Naive thymus-derived CD4-positive, alpha-beta T cell (primary cell): ENCODE measurements at regions not wholly inside any gene's neighbourhood (a gene's known extent, or its start where the extent isn't known, plus 50 kb on each side); places are given as distances from the start of the nearest gene placed in this dataset.

ENCODE experiments used
- ATAC-seq: fragments of 150-1000 bp; cut with Tn5 transposase; 2 replicates; pipeline ENCODE4 v1.10.0; 2021; ENCODE audit warnings: mild to moderate bottlenecking, moderate library complexity
- CTCF ChIA-PET: fragments of 350-600 bp; sonication (Branson Sonifier 250); formaldehyde crosslinking; loops from one replicate; lab custom pipeline; 2021; ENCODE audit warnings: antibody characterized with exemption; lab: Charles Lee
- POLR2A ChIA-PET: fragments of 350-600 bp; sonication (Branson Sonifier 250); formaldehyde crosslinking; loops from one replicate; lab custom pipeline; 2021; ENCODE audit warnings: antibody characterized with exemption, inconsistent platforms; lab: Charles Lee
- DNase-seq, 9 donors: peaks; one replicate each; pipeline versions ENCODE4 v3.0.0 to v3.0.0-alpha.2; 2020 to 2022; ENCODE audit warnings: mixed read lengths in 1 of 9
- H3K27ac ChIP-seq: one replicate; pipeline ENCODE4 v1.7.0; 2013; ENCODE audit warnings: mild to moderate bottlenecking, low read depth, low read length, moderate library complexity
- H3K27me3 ChIP-seq, 2 donors: one replicate each; pipeline ENCODE4 v1.7.0; 2013; ENCODE audit warnings: low read length in 2 of 2, mild to moderate bottlenecking in 2 of 2, moderate library complexity in 2 of 2; ENCODE audit not compliant: control insufficient read depth in 2 of 2, insufficient read depth in 2 of 2
- H3K36me3 ChIP-seq, 3 experiments: 1 replicate in 2 of 3; 2 replicates in 1 of 3; pipeline ENCODE4 v1.7.0; 2013; ENCODE audit warnings: low read length in 3 of 3, mild to moderate bottlenecking in 3 of 3, moderate library complexity in 1 of 3; ENCODE audit not compliant: insufficient read depth in 3 of 3, control insufficient read depth in 2 of 3
- H3K4me1 ChIP-seq, 2 donors: one replicate each; pipeline ENCODE4 v1.7.0; 2013; ENCODE audit warnings: low read length in 2 of 2, mild to moderate bottlenecking in 2 of 2, moderate library complexity in 1 of 2; ENCODE audit not compliant: control insufficient read depth in 2 of 2, insufficient read depth in 2 of 2
- H3K4me3 ChIP-seq: 2 replicates; pipeline ENCODE4 v1.7.0; 2013; ENCODE audit warnings: mild to moderate bottlenecking, low read length
- H3K9me3 ChIP-seq, 3 experiments: 1 replicate in 2 of 3; 2 replicates in 1 of 3; pipeline ENCODE4 v1.7.0; 2013; ENCODE audit warnings: low read length in 3 of 3; ENCODE audit not compliant: control insufficient read depth in 2 of 3
- H3K27ac Mint-ChIP-seq, 9 donors: one replicate each; pipeline ENCODE4 v1.8.0; 2020 to 2022; ENCODE audit warnings: mixed read lengths in 9 of 9, mild to moderate bottlenecking in 8 of 9, moderate library complexity in 5 of 9, inconsistent platforms in 2 of 9
- H3K27me3 Mint-ChIP-seq, 5 donors: one replicate each; pipeline ENCODE4 v1.8.0; 2021 to 2022; ENCODE audit warnings: mixed read lengths in 5 of 5, mild to moderate bottlenecking in 1 of 5
- H3K36me3 Mint-ChIP-seq, 5 donors: one replicate each; pipeline ENCODE4 v1.8.0; 2020 to 2022; ENCODE audit warnings: mixed read lengths in 5 of 5, mild to moderate bottlenecking in 3 of 5, inconsistent platforms in 1 of 5
- H3K4me1 Mint-ChIP-seq, 7 donors: one replicate each; pipeline ENCODE4 v1.8.0; 2020 to 2022; ENCODE audit warnings: mixed read lengths in 7 of 7, mild to moderate bottlenecking in 3 of 7, inconsistent platforms in 1 of 7
- H3K4me3 Mint-ChIP-seq, 10 donors: one replicate each; pipeline ENCODE4 v1.8.0; 2020 to 2022; ENCODE audit warnings: mild to moderate bottlenecking in 10 of 10, mixed read lengths in 10 of 10, moderate library complexity in 6 of 10, inconsistent platforms in 2 of 10
- H3K9me3 Mint-ChIP-seq, 11 donors: one replicate each; pipeline ENCODE4 v1.8.0; 2020 to 2022; ENCODE audit warnings: mixed read lengths in 11 of 11, mild to moderate bottlenecking in 4 of 11, inconsistent platforms in 1 of 11, moderate library complexity in 1 of 11
- intact Hi-C, 2 donors: fragments of 100-400 bp; cut with micrococcal nuclease; formaldehyde crosslinking; loops; one replicate each; pipeline ENCODE4 v1.15.1; 2023

DNA sequence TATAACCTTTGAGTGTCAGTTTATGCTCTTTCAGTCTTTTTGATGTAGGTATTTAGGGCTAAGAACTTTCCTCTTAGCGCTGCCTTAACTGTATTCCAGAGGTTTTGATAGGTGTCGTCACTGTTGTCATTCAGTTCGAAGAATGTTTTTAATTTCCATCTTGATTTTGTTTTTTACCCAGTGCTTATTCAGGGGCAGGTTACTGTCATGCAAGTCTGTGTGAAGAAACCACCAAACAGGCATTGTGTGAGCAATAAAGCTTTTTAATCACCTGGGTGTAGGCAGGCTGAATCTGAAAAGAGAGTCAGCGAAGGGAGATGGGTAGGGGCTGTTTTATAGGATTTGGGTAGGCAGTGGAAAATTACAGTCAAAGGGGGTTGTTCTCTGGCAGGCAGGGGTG is 142.0 kb upstream of the USP9Y start:
- ATAC-seq (no peak), DNase-seq (no peak)
- intact Hi-C loops, result loop anchor here in 1 of 2 donors (5.0 to 10.0 kb wide), 2 partner anchors 33 to 84 kb away; no protein-coding TSS in a partner anchor
- H3K36me3 ChIP-seq, result no peaks in the 10 kb centered on the region
- H3K27ac ChIP-seq, result no peak overlapping the region
- peaks cover 0 to 43% (median 21%) of the 10 kb centered on the region in 11 donors for H3K9me3 Mint-ChIP-seq
- H3K27me3 Mint-ChIP-seq, result peaks cover 0 to 2% (median 0%) of the 10 kb centered on the region in 5 donors
- ChIA-PET POLR2A (no interaction called here), CTCF (no interaction called here)
- peaks cover 0 to 41% (median 18%) of the 10 kb centered on the region in 7 donors for H3K4me1 Mint-ChIP-seq
- no peaks in the 10 kb centered on the region for H3K9me3 ChIP-seq
- no peaks in the 10 kb centered on the region for H3K4me1 ChIP-seq
- no peaks in the 10 kb centered on the region for H3K27me3 ChIP-seq
- H3K4me3 Mint-ChIP-seq, result peak overlapping the region in 5 of 10 donors; percentile 36 to 70 (median 43)
- no peak overlapping the region for H3K4me3 ChIP-seq
- peak overlapping the region in 5 of 9 donors; percentile 26 to 83 (median 73) for H3K27ac Mint-ChIP-seq
- H3K36me3 Mint-ChIP-seq, result peaks cover 0 to 30% (median 19%) of the 10 kb centered on the region in 5 donors

DNA sequence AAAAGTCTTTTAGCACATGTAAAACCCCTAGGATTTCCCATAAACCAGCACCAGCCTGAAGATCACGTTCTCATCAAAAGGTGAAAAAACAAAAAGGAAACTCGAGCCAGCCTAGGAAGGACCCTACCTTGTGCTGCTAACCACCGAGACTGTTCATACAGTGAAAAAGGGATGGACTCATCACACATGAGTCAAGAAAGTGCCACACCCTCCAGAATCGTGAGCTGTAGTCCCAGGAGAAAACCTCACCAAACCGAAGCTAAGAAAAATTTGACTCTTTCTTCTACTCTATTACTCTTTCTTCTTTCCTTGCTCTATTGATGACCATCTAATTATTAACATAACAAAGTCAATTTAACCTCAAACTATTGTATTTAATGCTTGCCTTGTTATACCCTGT is 124.8 kb upstream of the USP9Y start:
- no peak overlapping the region for H3K4me3 ChIP-seq
- intact Hi-C loops, result no loop called here
- CTCF ChIA-PET, result interaction anchor here (0.6 kb wide), 1 partner anchor 91 kb away, joined by 4 read pairs; no protein-coding TSS in a partner anchor
- H3K27ac ChIP-seq, result no peak overlapping the region
- peaks cover 0 to 16% (median 0%) of the 10 kb centered on the region in 11 donors for H3K9me3 Mint-ChIP-seq
- no peaks in the 10 kb centered on the region for H3K36me3 ChIP-seq
- no peaks in the 10 kb centered on the region for H3K4me1 ChIP-seq
- H3K9me3 ChIP-seq, result no peaks in the 10 kb centered on the region
- DNase-seq (no peak), ATAC-seq (no peak)
- H3K36me3 Mint-ChIP-seq, result peaks cover 0 to 2% (median 0%) of the 10 kb centered on the region in 5 donors
- H3K4me3 Mint-ChIP-seq, result no peak overlapping the region
- H3K27ac Mint-ChIP-seq, result no peak overlapping the region
- H3K4me1 Mint-ChIP-seq, result peaks cover 0 to 4% (median 0%) of the 10 kb centered on the region in 7 donors
- H3K27me3 Mint-ChIP-seq, result no peaks in the 10 kb centered on the region
- no peaks in the 10 kb centered on the region for H3K27me3 ChIP-seq
- POLR2A ChIA-PET, result no interaction called here

DNA sequence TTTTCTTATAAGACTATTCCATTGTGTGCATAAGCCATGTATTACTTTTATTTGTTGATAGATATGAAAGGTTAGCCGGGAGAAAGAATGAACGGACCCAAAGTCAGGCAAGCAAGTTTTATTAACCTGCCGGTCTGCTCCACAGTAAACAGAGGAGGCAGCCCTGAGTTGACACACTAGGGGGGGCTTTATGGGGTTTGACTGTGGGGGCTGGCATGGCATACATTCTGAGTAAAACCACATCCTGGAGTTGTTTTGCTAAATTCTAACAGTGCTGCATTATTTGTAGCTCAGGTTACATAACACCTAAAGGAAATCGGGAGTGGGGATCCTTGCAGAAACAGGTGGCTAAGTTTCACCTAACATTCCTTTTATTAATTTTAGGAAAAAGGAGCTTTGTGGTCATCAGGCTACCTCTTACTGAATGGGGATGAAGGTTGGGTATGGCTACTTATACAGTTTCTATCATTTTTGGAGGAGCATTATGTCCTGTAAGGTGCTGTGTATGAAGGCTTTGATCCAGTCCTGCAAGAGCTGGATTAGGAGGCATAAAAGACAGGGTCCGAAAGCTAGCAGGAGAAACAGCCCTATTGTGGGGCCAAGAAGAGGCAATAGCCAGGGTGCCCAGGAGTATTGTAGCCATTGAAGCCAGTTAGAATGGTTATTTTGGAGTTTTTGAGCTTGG is 107.4 kb upstream of the USP9Y start:
- DNase-seq (peak in 2 of 9 donors; percentile 19 to 56), ATAC-seq (peak; percentile 79)
- Histone ChIP-seq H3K9me3 (peaks cover 0 to 4% (median 0%) of the 10 kb centered on the region in 3 experiments), H3K4me1 (peaks cover 12 to 19% of the 10 kb centered on the region in 2 donors), H3K36me3 (no peaks in the 10 kb centered on the region), H3K4me3 (no peak overlapping the region), H3K27ac (no peak overlapping the region), H3K27me3 (no peaks in the 10 kb centered on the region)
- peak overlapping the region in 5 of 10 donors; percentile 59 to 73 (median 67) for H3K4me3 Mint-ChIP-seq
- intact Hi-C loops, result loop anchor here (2.0 to 5.0 kb wide), 4 partner anchors 36 to 79 kb away; no protein-coding TSS in a partner anchor
- peaks cover 0 to 58% (median 48%) of the 10 kb centered on the region in 7 donors for H3K4me1 Mint-ChIP-seq
- peak overlapping the region in 5 of 9 donors; percentile 68 to 94 (median 87) for H3K27ac Mint-ChIP-seq
- H3K27me3 Mint-ChIP-seq, result no peaks in the 10 kb centered on the region
- ChIA-PET CTCF (interaction anchor here (1.0 kb wide), 1 partner anchor 27 kb away, joined by 4 read pairs; no protein-coding TSS in a partner anchor), POLR2A (interaction anchor here (0.8 to 2.0 kb wide), 2 partner anchors 8 to 68 kb away, joined by 3 to 6 read pairs; no protein-coding TSS in a partner anchor)
- H3K36me3 Mint-ChIP-seq, result peaks cover 0 to 45% (median 34%) of the 10 kb centered on the region in 5 donors
- peaks cover 0 to 54% (median 16%) of the 10 kb centered on the region in 11 donors for H3K9me3 Mint-ChIP-seq

DNA sequence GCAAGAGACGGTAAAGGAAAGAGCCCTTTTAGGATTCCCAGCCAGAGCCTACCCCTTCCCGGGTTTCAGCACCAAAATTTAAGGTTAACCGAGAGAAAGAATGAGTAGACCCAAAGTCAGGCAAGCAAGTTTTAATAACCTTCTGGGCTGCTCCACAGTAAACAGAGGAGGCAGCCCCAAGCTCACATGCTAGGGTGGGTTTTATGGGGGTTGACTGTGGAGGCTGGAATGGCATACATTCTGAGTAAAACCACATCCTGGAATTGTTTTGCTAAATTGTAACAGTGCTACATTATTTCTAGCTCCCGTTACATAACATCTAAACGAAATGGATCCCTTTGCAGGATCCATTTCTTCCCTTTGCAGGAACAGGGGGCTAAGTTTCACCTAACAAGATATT is 102.2 kb upstream of the USP9Y start:
- DNase-seq (peak in 1 of 9 donors; percentile 21), ATAC-seq (no peak)
- H3K9me3 ChIP-seq, result peaks cover 0 to 4% (median 0%) of the 10 kb centered on the region in 3 experiments
- peak overlapping the region; percentile 2 for H3K4me3 ChIP-seq
- H3K27me3 Mint-ChIP-seq, result no peaks in the 10 kb centered on the region
- peaks cover 0 to 55% (median 51%) of the 10 kb centered on the region in 5 donors for H3K36me3 Mint-ChIP-seq
- peak overlapping the region in 5 of 10 donors; percentile 18 to 67 (median 39) for H3K4me3 Mint-ChIP-seq
- H3K27ac Mint-ChIP-seq, result peak overlapping the region in 5 of 9 donors; percentile 71 to 93 (median 87)
- no peak overlapping the region for H3K27ac ChIP-seq
- peaks cover 16 to 20% of the 10 kb centered on the region in 2 donors for H3K4me1 ChIP-seq
- H3K36me3 ChIP-seq, result no peaks in the 10 kb centered on the region
- ChIA-PET POLR2A (interaction anchor here (0.9 to 1.4 kb wide), 2 partner anchors 14 to 62 kb away, joined by 3 to 6 read pairs; no protein-coding TSS in a partner anchor), CTCF (interaction anchor here (1.1 kb wide), 1 partner anchor 10 kb away, joined by 3 read pairs; no protein-coding TSS in a partner anchor)
- no peaks in the 10 kb centered on the region for H3K27me3 ChIP-seq
- intact Hi-C loops, result no loop called here
- peaks cover 0 to 78% (median 26%) of the 10 kb centered on the region in 11 donors for H3K9me3 Mint-ChIP-seq
- peaks cover 0 to 77% (median 45%) of the 10 kb centered on the region in 7 donors for H3K4me1 Mint-ChIP-seq

DNA sequence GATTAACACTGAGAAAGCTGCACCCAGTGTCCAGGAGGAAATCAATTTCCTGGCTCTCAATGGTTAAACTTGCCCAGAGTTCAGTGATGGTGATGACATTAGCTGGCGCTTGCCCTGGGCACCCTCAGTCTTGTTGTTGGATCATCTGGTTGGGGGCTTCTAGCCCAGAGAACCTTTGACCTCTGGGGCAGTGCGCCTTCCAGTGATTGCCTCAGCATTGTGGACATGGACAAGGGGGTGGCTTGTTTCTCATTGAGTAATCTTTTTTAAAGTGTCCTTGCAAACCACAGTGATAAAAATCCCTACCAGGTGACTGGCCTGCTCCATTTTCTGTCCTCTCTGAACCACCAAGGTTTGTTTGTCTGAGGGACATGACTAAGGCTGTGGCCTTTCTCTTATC is 95.6 kb upstream of the USP9Y start:
- Histone ChIP-seq H3K36me3 (no peaks in the 10 kb centered on the region), H3K4me3 (no peak overlapping the region), H3K4me1 (no peaks in the 10 kb centered on the region), H3K27ac (no peak overlapping the region), H3K9me3 (no peaks in the 10 kb centered on the region), H3K27me3 (no peaks in the 10 kb centered on the region)
- peaks cover 0 to 17% (median 12%) of the 10 kb centered on the region in 5 donors for H3K36me3 Mint-ChIP-seq
- ChIA-PET CTCF (no interaction called here), POLR2A (no interaction called here)
- intact Hi-C loops, result no loop called here
- peaks cover 0 to 31% (median 6%) of the 10 kb centered on the region in 7 donors for H3K4me1 Mint-ChIP-seq
- H3K9me3 Mint-ChIP-seq, result peaks cover 0 to 17% (median 5%) of the 10 kb centered on the region in 11 donors
- no peak overlapping the region for H3K27ac Mint-ChIP-seq
- ATAC-seq (no peak), DNase-seq (no peak)
- H3K27me3 Mint-ChIP-seq, result no peaks in the 10 kb centered on the region
- no peak overlapping the region for H3K4me3 Mint-ChIP-seq

DNA sequence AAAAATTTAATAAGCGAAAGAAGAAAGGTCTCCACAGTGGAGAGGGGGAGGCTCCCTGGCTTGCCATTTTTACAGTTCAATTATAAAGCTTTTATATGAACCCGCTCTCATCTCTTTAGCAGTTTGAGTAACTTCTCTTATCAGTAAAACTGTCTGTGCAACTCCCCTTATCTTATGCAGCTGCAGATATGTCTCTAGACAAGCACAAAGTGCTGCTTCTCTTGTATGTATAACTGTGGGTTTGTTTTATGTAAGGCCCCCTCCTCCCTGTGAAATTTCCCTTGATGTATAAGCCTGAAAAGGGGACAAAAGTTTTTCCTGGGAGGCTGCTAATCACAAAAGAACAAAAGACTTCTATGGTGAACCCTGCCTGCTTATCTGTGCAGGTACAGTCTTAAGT is 90.2 kb upstream of the USP9Y start:
- no peaks in the 10 kb centered on the region for H3K4me1 ChIP-seq
- no peak overlapping the region for H3K4me3 Mint-ChIP-seq
- ChIA-PET CTCF (no interaction called here), POLR2A (no interaction called here)
- peaks cover 0 to 25% (median 0%) of the 10 kb centered on the region in 11 donors for H3K9me3 Mint-ChIP-seq
- intact Hi-C loops, result no loop called here
- no peaks in the 10 kb centered on the region for H3K27me3 Mint-ChIP-seq
- no peaks in the 10 kb centered on the region for H3K36me3 ChIP-seq
- ATAC-seq (no peak), DNase-seq (no peak)
- H3K9me3 ChIP-seq, result no peaks in the 10 kb centered on the region
- peak overlapping the region in 3 of 9 donors; percentile 32 to 78 (median 38) for H3K27ac Mint-ChIP-seq
- H3K4me1 Mint-ChIP-seq, result peaks cover 0 to 22% (median 4%) of the 10 kb centered on the region in 7 donors
- no peaks in the 10 kb centered on the region for H3K27me3 ChIP-seq
- H3K36me3 Mint-ChIP-seq, result peaks cover 0 to 15% (median 8%) of the 10 kb centered on the region in 5 donors
- no peak overlapping the region for H3K27ac ChIP-seq
- H3K4me3 ChIP-seq, result no peak overlapping the region
